Fibroblast of lung (primary cell): ENCODE measurements at regions not wholly inside any gene's neighbourhood (a gene's known extent, or its start where the extent isn't known, plus 50 kb on each side); places are given as distances from the start of the nearest gene placed in this dataset.

Source experiments
- EZH2 ChIP-seq: IDR thresholded peaks from 2 replicates; pipeline ENCODE4 v1.5.1; 2012; ENCODE audit warnings: low read length, control low read depth, mild to moderate bottlenecking; ENCODE audit errors: missing control alignments
- TF ChIP-seq, protein P1 (sequence below), 2 donors: IDR thresholded peaks in 1 of 2; conservative IDR thresholded peaks in 1 of 2; 1 replicate in 1 of 2; 2 replicates in 1 of 2; pipeline ENCODE4 v1.5.1; 2011 to 2012; ENCODE audit warnings: low read length in 2 of 2, control low read depth in 1 of 2, inconsistent platforms in 1 of 2, low read depth in 1 of 2, mild to moderate bottlenecking in 1 of 2

DNA sequence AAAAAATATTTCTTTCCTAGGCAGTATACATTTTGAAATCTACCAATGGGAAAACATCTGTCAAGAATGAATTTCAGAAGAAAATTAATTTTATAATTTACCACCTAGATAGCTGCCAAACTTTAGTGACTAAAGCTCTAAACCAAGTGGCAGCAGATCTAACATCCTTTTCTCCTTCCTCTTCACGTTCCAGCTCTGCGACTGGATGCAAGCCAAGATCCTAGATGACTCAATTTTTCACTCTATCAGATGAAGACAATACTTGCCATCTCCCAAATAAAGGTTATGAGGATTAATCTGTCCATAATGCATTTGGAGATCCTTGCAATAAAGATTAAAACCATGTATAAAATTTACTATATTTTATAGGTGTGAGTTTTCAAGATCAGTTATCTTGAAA is 66.7 kb upstream of the MIR17HG start:
- TF ChIP-seq, protein P1, sequence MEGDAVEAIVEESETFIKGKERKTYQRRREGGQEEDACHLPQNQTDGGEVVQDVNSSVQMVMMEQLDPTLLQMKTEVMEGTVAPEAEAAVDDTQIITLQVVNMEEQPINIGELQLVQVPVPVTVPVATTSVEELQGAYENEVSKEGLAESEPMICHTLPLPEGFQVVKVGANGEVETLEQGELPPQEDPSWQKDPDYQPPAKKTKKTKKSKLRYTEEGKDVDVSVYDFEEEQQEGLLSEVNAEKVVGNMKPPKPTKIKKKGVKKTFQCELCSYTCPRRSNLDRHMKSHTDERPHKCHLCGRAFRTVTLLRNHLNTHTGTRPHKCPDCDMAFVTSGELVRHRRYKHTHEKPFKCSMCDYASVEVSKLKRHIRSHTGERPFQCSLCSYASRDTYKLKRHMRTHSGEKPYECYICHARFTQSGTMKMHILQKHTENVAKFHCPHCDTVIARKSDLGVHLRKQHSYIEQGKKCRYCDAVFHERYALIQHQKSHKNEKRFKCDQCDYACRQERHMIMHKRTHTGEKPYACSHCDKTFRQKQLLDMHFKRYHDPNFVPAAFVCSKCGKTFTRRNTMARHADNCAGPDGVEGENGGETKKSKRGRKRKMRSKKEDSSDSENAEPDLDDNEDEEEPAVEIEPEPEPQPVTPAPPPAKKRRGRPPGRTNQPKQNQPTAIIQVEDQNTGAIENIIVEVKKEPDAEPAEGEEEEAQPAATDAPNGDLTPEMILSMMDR (conservative IDR thresholded peaks at IDR 0.05 in 1 of 2, IDR thresholded peaks at IDR 0.05 in 1 of 2; ENCODE audit: low read depth in 1 of 2, low read length in 2 of 2) = no peak
- no peak for TF ChIP-seq EZH2
